Central memory CD8-positive, alpha-beta T cell (primary cell): ENCODE measurements at regions not wholly inside any gene's neighbourhood (a gene's known extent, or its start where the extent isn't known, plus 50 kb on each side); places are given as distances from the start of the nearest gene placed in this dataset.
"Not testable (repeated sequence)": the region's sequence is repeated elsewhere in the genome, so short reads cannot be mapped to it uniquely, and the experiment has no call there.

ENCODE experiments used
- ATAC-seq: fragments of 150-1000 bp; cut with Tn5 transposase; replicated peaks from 2 replicates; pipeline ENCODE4 v1.10.0; 2022; ENCODE audit warnings: mild to moderate bottlenecking, moderate FRiP score, moderate number of reproducible peaks; ENCODE audit not compliant: poor library complexity, severe bottlenecking; ENCODE audit errors: extremely low read depth
- DNase-seq, 2 donors: peaks; one replicate each; pipeline ENCODE4 v3.0.0; 2021; ENCODE audit warnings: low spot score in 2 of 2
- H3K27ac Mint-ChIP-seq: one replicate; pipeline ENCODE4 v1.8.0; 2022; ENCODE audit warnings: low read depth, mild to moderate bottlenecking, moderate library complexity, mixed read lengths
- H3K27me3 Mint-ChIP-seq: one replicate; pipeline ENCODE4 v1.8.0; 2022; ENCODE audit warnings: mixed read lengths
- H3K36me3 Mint-ChIP-seq: one replicate; pipeline ENCODE4 v1.8.0; 2022; ENCODE audit warnings: mild to moderate bottlenecking, moderate library complexity, mixed read lengths; ENCODE audit not compliant: insufficient read depth
- H3K4me1 Mint-ChIP-seq: one replicate; pipeline ENCODE4 v1.8.0; 2022; ENCODE audit warnings: mixed read lengths
- H3K4me3 Mint-ChIP-seq: one replicate; pipeline ENCODE4 v1.8.0; 2022; ENCODE audit warnings: mild to moderate bottlenecking, moderate library complexity, mixed read lengths
- H3K9me3 Mint-ChIP-seq: one replicate; pipeline ENCODE4 v1.8.0; 2022; ENCODE audit warnings: mixed read lengths

DNA sequence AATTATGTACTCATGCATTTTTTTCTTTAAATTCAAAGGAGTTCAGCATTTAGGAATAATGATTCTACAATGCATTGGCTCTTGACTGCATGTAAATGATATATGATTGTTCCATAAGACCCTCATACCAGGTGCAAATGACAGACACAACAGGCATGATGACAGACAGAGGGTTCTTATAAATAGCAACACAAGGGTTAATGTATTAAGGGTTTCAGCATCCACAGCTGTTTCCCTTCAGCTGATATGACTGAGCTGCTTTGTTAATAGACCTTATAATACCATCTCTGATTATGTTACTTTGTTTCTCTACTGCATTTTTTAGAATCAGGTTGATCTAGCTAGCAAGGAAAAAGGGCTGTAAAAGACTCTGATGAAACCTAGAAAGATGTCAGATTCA is 90.8 kb upstream of the TMTC2 start:
- ATAC-seq = no peak
- Mint-ChIP-seq H3K4me1 (no peaks in the 10 kb centered on the region), H3K27me3 (no peaks in the 10 kb centered on the region), H3K27ac (no peak overlapping the region), H3K4me3 (no peak overlapping the region), H3K9me3 (peaks cover 9% of the 10 kb centered on the region), H3K36me3 (no peaks in the 10 kb centered on the region)
- DNase-seq = no peak

GRCh38 chr12:82596483-82596882 is 90.2 kb upstream of the TMTC2 start:
- no peak overlapping the region for H3K4me3 Mint-ChIP-seq
- H3K27me3 Mint-ChIP-seq = no peaks in the 10 kb centered on the region
- H3K36me3 Mint-ChIP-seq = no peaks in the 10 kb centered on the region
- H3K27ac Mint-ChIP-seq = no peak overlapping the region
- no peaks in the 10 kb centered on the region for H3K4me1 Mint-ChIP-seq
- H3K9me3 Mint-ChIP-seq = peaks cover 9% of the 10 kb centered on the region
- DNase-seq (no peak), ATAC-seq (no peak)

DNA sequence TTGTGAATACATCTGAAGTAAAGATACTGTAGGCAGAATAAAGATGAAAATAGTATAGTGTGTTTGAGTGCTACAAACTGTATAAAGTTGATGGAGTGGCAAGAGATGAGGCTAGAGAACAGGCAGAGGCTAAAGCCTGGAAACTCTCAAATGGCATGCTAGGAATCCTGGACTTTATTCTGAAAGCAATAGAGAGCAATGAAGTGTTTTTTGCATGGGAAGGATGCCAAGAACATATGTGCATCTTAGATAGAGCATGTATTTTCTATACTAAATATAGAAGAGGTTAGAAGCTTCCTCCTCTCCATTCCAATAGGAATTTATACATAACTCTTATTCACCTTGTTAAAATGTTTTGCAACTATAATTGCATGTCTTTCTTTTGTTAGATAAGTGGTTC is 86.3 kb upstream of the TMTC2 start:
- Mint-ChIP-seq H3K4me1 (no peaks in the 10 kb centered on the region), H3K27ac (no peak overlapping the region), H3K9me3 (peaks cover 6% of the 10 kb centered on the region), H3K4me3 (no peak overlapping the region), H3K27me3 (no peaks in the 10 kb centered on the region), H3K36me3 (no peaks in the 10 kb centered on the region)
- ATAC-seq = no peak
- DNase-seq = no peak

DNA sequence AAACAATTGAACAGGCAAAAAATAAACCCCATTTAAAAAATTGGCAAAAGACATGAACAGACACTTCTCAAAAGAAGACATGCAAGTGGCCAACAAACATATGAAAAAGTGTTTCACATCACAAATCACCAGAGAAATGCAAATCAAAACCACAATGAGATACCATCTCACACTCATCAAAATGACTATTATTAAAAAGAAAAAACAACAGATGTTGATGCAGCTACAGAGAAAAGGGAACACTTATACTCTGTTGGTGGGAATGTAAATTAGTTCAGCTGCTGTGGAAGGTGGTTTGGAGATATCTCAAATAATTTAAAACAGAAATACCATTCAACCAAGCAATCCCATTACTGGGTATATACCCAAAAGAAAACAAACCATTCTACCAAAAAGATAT is 83.1 kb upstream of the TMTC2 start:
- not testable (repeated sequence) for H3K27ac Mint-ChIP-seq, H3K4me1 Mint-ChIP-seq, H3K4me3 Mint-ChIP-seq, ATAC-seq, H3K27me3 Mint-ChIP-seq, H3K36me3 Mint-ChIP-seq, H3K9me3 Mint-ChIP-seq, DNase-seq

DNA sequence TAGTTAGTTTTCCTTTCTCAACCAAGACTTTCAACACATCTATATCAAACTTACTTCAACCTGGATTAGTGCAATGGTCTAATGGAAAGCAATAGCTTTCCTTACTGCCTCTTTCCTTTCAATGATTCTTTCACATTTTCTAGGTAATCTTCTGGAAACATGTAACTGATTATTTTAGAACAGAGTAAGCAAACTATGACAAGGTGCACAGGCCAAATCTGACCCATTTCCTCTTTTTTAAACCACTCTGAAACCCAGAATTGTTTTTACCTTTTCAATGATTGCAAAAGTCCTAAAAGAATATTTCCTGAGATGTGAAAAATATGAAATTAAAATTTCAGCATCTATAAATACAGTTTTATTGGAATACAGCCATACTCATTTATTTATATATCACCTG is 81.6 kb upstream of the TMTC2 start:
- H3K27me3 Mint-ChIP-seq = no peaks in the 10 kb centered on the region
- no peaks in the 10 kb centered on the region for H3K4me1 Mint-ChIP-seq
- peaks cover 6% of the 10 kb centered on the region for H3K9me3 Mint-ChIP-seq
- H3K4me3 Mint-ChIP-seq = no peak overlapping the region
- ATAC-seq (no peak), DNase-seq (no peak)
- no peaks in the 10 kb centered on the region for H3K36me3 Mint-ChIP-seq
- H3K27ac Mint-ChIP-seq = no peak overlapping the region

DNA sequence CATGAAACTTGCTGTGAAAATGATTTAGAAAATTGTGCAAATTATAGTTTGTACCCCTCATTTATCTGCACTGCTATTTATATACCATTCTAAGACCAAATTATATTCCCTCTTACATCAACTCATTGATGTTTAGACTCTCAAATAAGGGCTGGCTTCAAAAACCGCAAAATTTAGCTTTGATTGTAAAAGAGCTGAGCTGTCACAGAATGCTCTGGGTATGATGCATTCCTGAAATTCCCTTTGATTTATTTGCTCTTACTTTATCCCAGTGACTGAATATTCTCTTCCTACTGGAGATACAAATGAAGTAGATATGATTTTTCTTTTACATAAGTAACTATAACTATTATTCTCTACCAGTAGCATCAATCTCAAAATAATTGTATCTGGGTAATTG is 78.0 kb upstream of the TMTC2 start:
- Mint-ChIP-seq H3K9me3 (peaks cover 15% of the 10 kb centered on the region), H3K4me3 (no peak overlapping the region), H3K36me3 (no peaks in the 10 kb centered on the region), H3K27ac (no peak overlapping the region), H3K4me1 (no peaks in the 10 kb centered on the region), H3K27me3 (no peaks in the 10 kb centered on the region)
- ATAC-seq (no peak), DNase-seq (no peak)

DNA sequence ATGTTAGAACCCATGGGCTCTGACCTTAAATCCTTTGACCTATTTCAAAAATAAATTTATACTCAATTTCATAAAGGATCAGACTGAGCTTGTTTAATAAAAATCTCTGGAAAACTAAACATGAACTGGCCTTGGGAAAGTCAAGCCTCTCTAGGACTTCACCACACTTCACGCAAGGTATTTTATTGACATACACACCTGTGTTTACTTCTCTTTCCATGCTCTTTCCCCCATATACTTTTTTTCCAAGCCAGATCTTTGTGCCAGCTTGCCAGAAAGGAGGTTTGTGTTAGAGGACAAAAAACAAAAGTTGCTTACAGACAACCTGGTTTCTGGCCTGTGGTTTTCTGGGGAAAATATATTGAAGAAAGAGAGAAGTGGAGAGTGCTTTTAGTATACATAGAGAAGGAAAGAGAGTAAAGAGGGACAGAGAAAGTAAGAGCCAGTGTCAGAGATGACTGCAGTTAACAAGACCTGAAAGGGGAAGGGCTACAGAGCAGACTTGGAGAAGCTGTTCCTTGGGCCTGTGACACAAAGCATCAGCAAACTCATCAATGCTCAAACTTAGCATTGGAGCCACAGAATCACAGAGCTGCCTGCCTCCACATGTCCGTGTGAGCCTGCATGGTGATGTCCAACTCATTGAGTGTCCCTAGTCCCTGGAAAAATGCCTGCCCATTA is 77.3 kb upstream of the TMTC2 start:
- no peaks in the 10 kb centered on the region for H3K4me1 Mint-ChIP-seq
- H3K4me3 Mint-ChIP-seq = no peak overlapping the region
- H3K27ac Mint-ChIP-seq = no peak overlapping the region

DNA sequence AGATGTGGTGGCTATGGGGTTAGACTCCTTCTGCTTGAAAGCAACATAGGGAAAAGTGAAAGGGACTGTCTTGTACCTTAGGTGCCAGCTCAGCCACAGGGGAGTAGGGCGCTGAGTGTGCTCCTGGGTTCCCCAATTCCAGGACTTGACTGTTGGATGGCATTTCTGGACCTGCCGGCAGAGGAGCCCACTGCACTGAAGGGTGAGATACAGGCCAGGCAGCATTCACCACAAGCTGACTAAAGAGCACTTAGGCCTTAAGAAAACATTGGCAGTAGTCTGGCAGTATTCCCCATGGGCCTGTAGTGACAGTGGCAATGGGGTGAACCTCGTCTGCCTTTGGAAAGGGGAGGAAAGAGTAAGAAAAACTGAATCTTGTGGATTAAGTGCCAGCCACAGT is 67.1 kb upstream of the TMTC2 start:
- no peaks in the 10 kb centered on the region for H3K27me3 Mint-ChIP-seq

More for the DNA sequence above, 77.3 kb upstream of the TMTC2 start:
- peaks cover 15% of the 10 kb centered on the region for H3K9me3 Mint-ChIP-seq
- DNase-seq (no peak), ATAC-seq (no peak)
- H3K36me3 Mint-ChIP-seq = no peaks in the 10 kb centered on the region
- no peaks in the 10 kb centered on the region for H3K27me3 Mint-ChIP-seq

GRCh38 chr12:82620917-82621316 is 65.8 kb upstream of the TMTC2 start:
- Mint-ChIP-seq H3K9me3 (peaks cover 5% of the 10 kb centered on the region), H3K4me1 (no peaks in the 10 kb centered on the region), H3K27me3 (no peaks in the 10 kb centered on the region), H3K27ac (no peak overlapping the region), H3K4me3 (no peak overlapping the region), H3K36me3 (peaks cover 3% of the 10 kb centered on the region)
- ATAC-seq (no peak), DNase-seq (no peak)

More for the DNA sequence above, 67.1 kb upstream of the TMTC2 start:
- ATAC-seq (no peak), DNase-seq (no peak)
- H3K4me1 Mint-ChIP-seq = no peaks in the 10 kb centered on the region
- no peak overlapping the region for H3K4me3 Mint-ChIP-seq
- H3K36me3 Mint-ChIP-seq = peaks cover under 1% of the 10 kb centered on the region
- no peak overlapping the region for H3K27ac Mint-ChIP-seq
- peaks cover 5% of the 10 kb centered on the region for H3K9me3 Mint-ChIP-seq

DNA sequence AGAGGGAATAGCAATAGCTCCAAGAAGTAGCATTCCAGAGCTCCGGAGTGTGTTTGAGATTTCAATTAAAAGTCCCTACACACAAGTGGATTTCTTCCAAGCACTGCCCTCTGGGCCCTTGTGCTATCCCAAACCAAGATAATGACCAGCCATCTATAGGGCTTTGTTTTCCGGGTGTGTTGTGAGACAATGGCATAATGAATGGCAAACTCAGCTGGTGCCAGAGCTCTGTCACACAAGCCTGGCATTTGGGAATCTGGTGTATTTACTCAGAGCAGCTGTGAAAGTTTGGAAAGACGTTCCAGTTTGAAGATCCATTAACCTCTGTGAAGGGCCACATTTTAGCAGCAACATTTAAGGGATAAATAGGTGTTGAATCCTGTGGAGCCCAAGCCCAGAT is 61.2 kb upstream of the TMTC2 start:
- no peak for DNase-seq
- Mint-ChIP-seq H3K27me3 (no peaks in the 10 kb centered on the region), H3K4me1 (no peaks in the 10 kb centered on the region), H3K9me3 (no peaks in the 10 kb centered on the region), H3K36me3 (peaks cover 4% of the 10 kb centered on the region), H3K27ac (no peak overlapping the region), H3K4me3 (no peak overlapping the region)
- ATAC-seq = no peak

GRCh38 chr12:82627799-82628198 is 58.9 kb upstream of the TMTC2 start:
- ATAC-seq (no peak), DNase-seq (no peak)
- H3K4me1 Mint-ChIP-seq = no peaks in the 10 kb centered on the region
- no peaks in the 10 kb centered on the region for H3K27me3 Mint-ChIP-seq
- H3K27ac Mint-ChIP-seq = no peak overlapping the region
- no peak overlapping the region for H3K4me3 Mint-ChIP-seq
- no peaks in the 10 kb centered on the region for H3K9me3 Mint-ChIP-seq
- H3K36me3 Mint-ChIP-seq = peaks cover 4% of the 10 kb centered on the region

- H3K9me3 Mint-ChIP-seq, H3K27me3 Mint-ChIP-seq, H3K4me3 Mint-ChIP-seq, ATAC-seq, DNase-seq, H3K27ac Mint-ChIP-seq, H3K36me3 Mint-ChIP-seq, H3K4me1 Mint-ChIP-seq: not testable (repeated sequence)
These were observed 52.0 kb upstream of the TMTC2 start for GRCh38 chr12:82634495-82635258.

DNA sequence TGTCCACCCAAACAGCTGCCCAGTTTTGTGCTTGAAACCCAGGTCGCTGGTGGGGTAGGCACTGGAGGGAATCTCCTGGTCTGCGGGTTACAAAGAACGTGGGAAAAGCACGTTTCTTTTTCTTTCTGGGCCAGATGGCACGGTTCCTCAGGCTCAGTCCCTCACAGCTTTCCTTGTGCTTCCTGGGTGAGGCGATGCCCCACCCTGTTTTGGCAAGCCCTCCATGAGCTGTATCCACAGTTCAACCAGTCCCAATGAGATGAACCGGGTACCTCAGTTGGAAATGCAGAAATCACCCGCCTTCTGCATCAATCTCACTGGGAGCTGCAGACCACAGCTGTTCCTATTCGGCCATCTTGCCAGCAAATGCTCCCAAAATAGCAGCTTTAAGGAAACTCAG is 51.4 kb upstream of the TMTC2 start:
- H3K27me3 Mint-ChIP-seq = no peaks in the 10 kb centered on the region
- DNase-seq = no peak
- no peak overlapping the region for H3K27ac Mint-ChIP-seq
- no peak overlapping the region for H3K4me3 Mint-ChIP-seq
- no peaks in the 10 kb centered on the region for H3K36me3 Mint-ChIP-seq
- no peak for ATAC-seq
- H3K9me3 Mint-ChIP-seq = no peaks in the 10 kb centered on the region
- H3K4me1 Mint-ChIP-seq = no peaks in the 10 kb centered on the region
